Activated naive CD8-positive, alpha-beta T cell treated with anti-CD3 and anti-CD28 coated beads for 36 hours (primary cell): ENCODE measurements at regions not wholly inside any gene's neighbourhood (a gene's known extent, or its start where the extent isn't known, plus 50 kb on each side); places are given as distances from the start of the nearest gene placed in this dataset.

Experiments
- DNase-seq: peaks from one replicate; pipeline ENCODE4 v3.0.0; 2021
- H3K27ac Mint-ChIP-seq: one replicate; pipeline ENCODE4 v1.8.0; 2022; ENCODE audit warnings: mild to moderate bottlenecking, moderate library complexity, mixed read lengths
- H3K27me3 Mint-ChIP-seq: one replicate; pipeline ENCODE4 v1.8.0; 2022; ENCODE audit warnings: mild to moderate bottlenecking, mixed read lengths
- H3K36me3 Mint-ChIP-seq: one replicate; pipeline ENCODE4 v1.8.0; 2021; ENCODE audit warnings: mild to moderate bottlenecking, mixed read lengths
- H3K4me1 Mint-ChIP-seq: one replicate; pipeline ENCODE4 v1.8.0; 2021; ENCODE audit warnings: mixed read lengths
- H3K4me3 Mint-ChIP-seq: one replicate; pipeline ENCODE4 v1.8.0; 2022; ENCODE audit warnings: mild to moderate bottlenecking, moderate library complexity, mixed read lengths
- H3K9me3 Mint-ChIP-seq: one replicate; pipeline ENCODE4 v1.8.0; 2022; ENCODE audit warnings: mixed read lengths

DNA sequence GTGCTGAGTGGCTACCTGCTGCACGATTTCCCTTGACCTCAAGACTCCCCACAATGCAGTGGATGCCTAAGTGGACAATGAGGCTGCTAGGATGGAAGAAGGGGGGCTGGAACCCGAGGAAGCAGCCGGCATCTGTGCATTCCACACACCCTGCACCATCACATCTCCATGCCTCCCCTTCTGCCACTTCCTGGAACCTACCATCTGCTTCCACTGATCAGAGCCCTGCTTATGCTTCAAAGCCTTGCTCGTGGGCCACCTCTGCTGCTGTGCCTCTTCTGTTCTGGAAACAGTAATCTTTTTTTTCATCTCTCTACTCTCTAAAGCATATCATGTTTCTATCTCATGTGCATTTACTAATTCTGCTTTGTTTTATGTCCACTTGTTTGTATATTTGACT is 66.2 kb upstream of the WDR26 start:
- Mint-ChIP-seq H3K36me3 (peaks cover 7% of the 10 kb centered on the region), H3K9me3 (peaks cover 5% of the 10 kb centered on the region), H3K4me1 (peaks cover 38% of the 10 kb centered on the region), H3K4me3 (no peak overlapping the region), H3K27me3 (no peaks in the 10 kb centered on the region), H3K27ac (no peak overlapping the region)
- DNase-seq, result no peak

- peaks cover 3% of the 10 kb centered on the region for H3K9me3 Mint-ChIP-seq
- H3K4me3 Mint-ChIP-seq, result no peak overlapping the region
- H3K36me3 Mint-ChIP-seq, result peaks cover 5% of the 10 kb centered on the region
- no peaks in the 10 kb centered on the region for H3K27me3 Mint-ChIP-seq
- DNase-seq, result no peak
- H3K4me1 Mint-ChIP-seq, result peaks cover 38% of the 10 kb centered on the region
- no peak overlapping the region for H3K27ac Mint-ChIP-seq
These were observed 67.2 kb upstream of the WDR26 start for GRCh38 chr1:224501836-224502235.

DNA sequence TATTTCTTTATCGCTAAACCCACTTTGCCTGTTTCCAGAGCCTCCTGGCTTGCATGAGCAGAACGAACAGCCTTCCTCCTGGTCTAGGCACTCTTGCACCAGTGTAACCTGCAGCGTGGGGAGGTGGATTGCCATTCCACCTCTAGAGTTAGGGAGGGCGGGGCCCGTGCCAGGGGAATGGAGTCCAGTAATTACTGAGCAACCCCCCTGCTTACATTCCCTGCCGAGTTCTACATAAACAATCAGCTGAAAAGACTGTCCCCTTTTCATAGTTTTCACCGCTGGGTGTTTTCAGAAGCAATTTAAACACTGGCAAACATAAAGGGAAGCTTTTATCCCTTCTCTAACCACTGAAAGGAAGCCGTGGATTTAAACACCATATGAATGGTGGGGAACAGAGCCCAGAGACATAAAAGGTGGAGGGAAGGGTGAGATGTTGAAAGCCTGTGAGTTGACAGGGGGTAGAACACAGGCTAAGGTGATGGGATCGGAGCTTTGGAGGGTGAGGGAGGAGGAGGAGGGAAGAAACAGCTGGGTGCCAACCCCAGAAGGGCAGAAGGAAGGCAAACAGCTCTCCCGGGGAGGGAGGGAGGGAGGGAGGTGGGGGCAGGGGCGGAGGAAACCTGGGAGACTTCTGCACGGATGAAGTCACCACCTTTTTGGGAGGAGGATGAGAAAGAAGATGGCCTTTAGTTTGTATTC is 68.0 kb upstream of the WDR26 start:
- Mint-ChIP-seq H3K4me3 (no peak overlapping the region), H3K27ac (no peak overlapping the region), H3K4me1 (peaks cover 30% of the 10 kb centered on the region), H3K9me3 (no peaks in the 10 kb centered on the region), H3K36me3 (peaks cover 2% of the 10 kb centered on the region), H3K27me3 (no peaks in the 10 kb centered on the region)
- no peak for DNase-seq

- H3K27ac Mint-ChIP-seq, result peak overlapping the region; percentile 59
- no peaks in the 10 kb centered on the region for H3K27me3 Mint-ChIP-seq
- H3K4me1 Mint-ChIP-seq, result peaks cover 23% of the 10 kb centered on the region
- H3K4me3 Mint-ChIP-seq, result peak overlapping the region; percentile 2
- DNase-seq, result peak; percentile 38
- H3K36me3 Mint-ChIP-seq, result peaks cover 2% of the 10 kb centered on the region
- no peaks in the 10 kb centered on the region for H3K9me3 Mint-ChIP-seq
These were observed 68.8 kb upstream of the WDR26 start for GRCh38 chr1:224503161-224504118.

- peaks cover 2% of the 10 kb centered on the region for H3K36me3 Mint-ChIP-seq
- H3K27me3 Mint-ChIP-seq, result no peaks in the 10 kb centered on the region
- H3K27ac Mint-ChIP-seq, result no peak overlapping the region
- no peaks in the 10 kb centered on the region for H3K9me3 Mint-ChIP-seq
- DNase-seq, result no peak
- no peak overlapping the region for H3K4me3 Mint-ChIP-seq
- H3K4me1 Mint-ChIP-seq, result peaks cover 15% of the 10 kb centered on the region
These were observed 69.9 kb upstream of the WDR26 start for GRCh38 chr1:224504297-224505041.

- H3K27me3 Mint-ChIP-seq, result no peaks in the 10 kb centered on the region
- no peak overlapping the region for H3K27ac Mint-ChIP-seq
- H3K4me3 Mint-ChIP-seq, result no peak overlapping the region
- peaks cover 15% of the 10 kb centered on the region for H3K4me1 Mint-ChIP-seq
- no peaks in the 10 kb centered on the region for H3K9me3 Mint-ChIP-seq
- DNase-seq, result no peak
- H3K36me3 Mint-ChIP-seq, result peaks cover 2% of the 10 kb centered on the region
These were observed 71.0 kb upstream of the WDR26 start for GRCh38 chr1:224505454-224506093.

GRCh38 chr1:224506141-224506814 is 71.7 kb upstream of the WDR26 start:
- Mint-ChIP-seq H3K27me3 (no peaks in the 10 kb centered on the region), H3K9me3 (no peaks in the 10 kb centered on the region), H3K4me1 (peaks cover 13% of the 10 kb centered on the region), H3K4me3 (no peak overlapping the region), H3K36me3 (peaks cover 2% of the 10 kb centered on the region), H3K27ac (no peak overlapping the region)
- no peak for DNase-seq

DNA sequence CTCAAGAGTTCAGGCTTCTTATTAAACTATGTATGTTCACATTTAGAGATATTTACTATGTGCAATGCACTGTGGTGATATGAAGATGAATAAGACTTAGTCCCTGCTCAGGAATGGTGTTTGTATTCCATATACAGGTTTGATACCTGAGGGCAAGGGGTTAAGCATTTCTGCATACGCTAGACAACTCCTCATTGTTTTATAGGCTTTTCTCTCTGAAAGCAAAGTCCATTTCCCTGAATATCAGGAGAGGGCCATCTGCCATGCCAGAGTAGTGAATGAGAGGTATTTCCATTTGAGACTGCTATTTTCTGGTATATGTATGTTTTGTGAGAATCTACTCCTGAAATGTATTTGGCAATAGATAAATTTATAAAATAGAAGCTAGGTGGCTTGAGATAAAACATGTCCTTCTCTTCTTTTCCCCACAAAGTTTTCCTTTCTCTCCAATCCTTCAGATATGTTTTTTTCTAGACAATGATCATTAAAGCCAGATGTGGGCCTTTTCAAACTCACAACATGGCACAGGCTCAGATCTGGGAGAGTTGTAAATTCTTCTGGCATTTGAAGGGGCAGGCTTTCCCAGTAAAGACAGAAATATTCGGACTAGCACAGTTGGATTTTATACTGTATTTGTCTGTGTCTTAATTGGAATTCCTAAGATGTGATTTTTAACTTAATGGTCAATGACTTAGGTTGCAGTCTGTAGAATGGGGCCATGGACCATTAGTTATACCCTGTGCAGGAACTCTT is 73.3 kb upstream of the WDR26 start:
- Mint-ChIP-seq H3K27me3 (no peaks in the 10 kb centered on the region), H3K4me3 (no peak overlapping the region), H3K4me1 (peaks cover 7% of the 10 kb centered on the region), H3K36me3 (no peaks in the 10 kb centered on the region), H3K9me3 (no peaks in the 10 kb centered on the region), H3K27ac (no peak overlapping the region)
- DNase-seq, result no peak

- no peaks in the 10 kb centered on the region for H3K36me3 Mint-ChIP-seq
- H3K4me3 Mint-ChIP-seq, result no peak overlapping the region
- DNase-seq, result no peak
- no peaks in the 10 kb centered on the region for H3K9me3 Mint-ChIP-seq
- peaks cover 5% of the 10 kb centered on the region for H3K4me1 Mint-ChIP-seq
- H3K27ac Mint-ChIP-seq, result no peak overlapping the region
- no peaks in the 10 kb centered on the region for H3K27me3 Mint-ChIP-seq
These were observed 75.3 kb upstream of the WDR26 start for GRCh38 chr1:224509907-224510306.

- Mint-ChIP-seq H3K4me1 (peaks cover 5% of the 10 kb centered on the region), H3K36me3 (no peaks in the 10 kb centered on the region), H3K4me3 (no peak overlapping the region), H3K27me3 (no peaks in the 10 kb centered on the region), H3K27ac (no peak overlapping the region), H3K9me3 (no peaks in the 10 kb centered on the region)
- no peak for DNase-seq
These were observed 76.5 kb upstream of the WDR26 start for GRCh38 chr1:224510880-224511645.

- H3K36me3 Mint-ChIP-seq, result no peaks in the 10 kb centered on the region
- no peak for DNase-seq
- no peak overlapping the region for H3K4me3 Mint-ChIP-seq
- H3K27me3 Mint-ChIP-seq, result no peaks in the 10 kb centered on the region
- H3K27ac Mint-ChIP-seq, result no peak overlapping the region
- peaks cover 5% of the 10 kb centered on the region for H3K4me1 Mint-ChIP-seq
- no peaks in the 10 kb centered on the region for H3K9me3 Mint-ChIP-seq
These were observed 78.1 kb upstream of the WDR26 start for GRCh38 chr1:224512600-224513151.

DNA sequence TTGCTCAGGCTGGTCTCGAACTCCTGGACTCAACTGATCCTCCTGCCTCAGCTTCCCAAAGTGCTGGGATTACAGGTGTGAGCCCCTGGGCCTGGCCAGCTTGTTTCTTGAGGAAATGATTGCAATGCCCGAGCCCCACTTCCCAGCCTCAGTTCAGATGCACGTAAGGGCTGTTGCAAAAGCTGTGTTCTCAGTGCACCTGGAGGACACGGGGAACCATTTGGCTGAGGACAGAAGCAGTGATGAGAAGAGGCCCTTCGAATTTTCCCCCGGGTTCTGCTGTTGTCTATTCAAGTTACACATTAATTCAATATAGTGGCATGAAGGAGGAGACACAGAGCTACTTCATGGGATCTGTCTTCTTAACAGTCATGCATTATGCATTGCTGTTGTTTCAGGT is 78.8 kb upstream of the WDR26 start:
- H3K9me3 Mint-ChIP-seq, result no peaks in the 10 kb centered on the region
- H3K27me3 Mint-ChIP-seq, result no peaks in the 10 kb centered on the region
- no peaks in the 10 kb centered on the region for H3K36me3 Mint-ChIP-seq
- DNase-seq, result no peak
- no peak overlapping the region for H3K4me3 Mint-ChIP-seq
- no peak overlapping the region for H3K27ac Mint-ChIP-seq
- H3K4me1 Mint-ChIP-seq, result peaks cover 5% of the 10 kb centered on the region

DNA sequence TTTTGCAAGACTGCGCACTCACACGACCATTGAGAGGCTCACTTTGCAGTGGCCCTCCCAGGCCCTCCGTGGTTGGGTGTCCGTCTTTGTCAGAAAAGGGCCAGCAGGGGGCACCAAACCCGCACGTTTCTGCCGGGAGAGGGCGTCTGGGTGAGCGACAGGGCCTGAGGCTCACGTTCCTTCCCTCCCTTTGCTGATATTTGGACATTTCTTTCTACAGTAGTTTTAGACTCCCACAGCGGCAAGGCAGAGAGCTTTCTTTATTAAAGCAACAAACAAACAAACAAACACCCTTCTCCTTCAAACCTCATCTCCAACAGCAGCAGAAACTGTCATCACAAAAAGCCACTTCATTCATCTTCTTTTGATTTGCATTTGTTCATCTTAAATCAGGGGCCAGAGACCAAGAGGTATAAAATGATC is 79.2 kb upstream of the WDR26 start:
- DNase-seq, result peak; percentile 78
- no peak overlapping the region for H3K27ac Mint-ChIP-seq
- no peaks in the 10 kb centered on the region for H3K27me3 Mint-ChIP-seq
- no peaks in the 10 kb centered on the region for H3K36me3 Mint-ChIP-seq
- peaks cover 5% of the 10 kb centered on the region for H3K4me1 Mint-ChIP-seq
- no peaks in the 10 kb centered on the region for H3K9me3 Mint-ChIP-seq
- H3K4me3 Mint-ChIP-seq, result no peak overlapping the region
